HepG2 (cell line): ENCODE measurements at regions not wholly inside any gene's neighbourhood (a gene's known extent, or its start where the extent isn't known, plus 50 kb on each side); places are given as distances from the start of the nearest gene placed in this dataset.

Experiments used
- SP5 ChIP-seq: IDR thresholded peaks from 2 replicates; pipeline ENCODE4 v1.6.1; 2016; ENCODE audit warnings: low read depth, borderline replicate concordance
- TP53 ChIP-seq: sonication (generic); formaldehyde crosslinking; conservative IDR thresholded peaks from 2 replicates; pipeline ENCODE4 v1.4.0; 2020; ENCODE audit warnings: missing genetic modification reagents
- ZNF10 ChIP-seq: sonication (generic); formaldehyde crosslinking; IDR thresholded peaks from 2 replicates; pipeline ENCODE4 v1.4.0; 2020; ENCODE audit warnings: mild to moderate bottlenecking, low read depth, missing genetic modification reagents, borderline replicate concordance
- ZNF143 ChIP-seq: sonication (generic); formaldehyde crosslinking; IDR thresholded peaks from 2 replicates; pipeline ENCODE4 v1.4.0; 2020; ENCODE audit warnings: missing genetic modification reagents
- ZNF160 ChIP-seq: sonication (generic); formaldehyde crosslinking; IDR thresholded peaks from 2 replicates; pipeline ENCODE4 v1.8.0; 2022; ENCODE audit warnings: mild to moderate bottlenecking, inconsistent platforms, missing genetic modification reagents
- ZNF678 ChIP-seq: sonication (generic); formaldehyde crosslinking; IDR thresholded peaks from 2 replicates; pipeline ENCODE4 v1.4.0; 2020; ENCODE audit warnings: mild to moderate bottlenecking, missing genetic modification reagents
- TF ChIP-seq, protein P1 (sequence below): sonication (generic); formaldehyde crosslinking; IDR thresholded peaks from 2 replicates; pipeline ENCODE4 v1.4.0; 2020; ENCODE audit warnings: mild to moderate bottlenecking, low read depth, missing genetic modification reagents
- TF ChIP-seq, protein P2 (sequence below): sonication (generic); formaldehyde crosslinking; IDR thresholded peaks from 2 replicates; pipeline ENCODE4 v1.8.0; 2022; ENCODE audit warnings: low read depth, missing genetic modification reagents
- TF ChIP-seq, protein P3 (sequence below): IDR thresholded peaks from 2 replicates; pipeline ENCODE4 v1.6.1; 2016; ENCODE audit warnings: mild to moderate bottlenecking, missing biosample characterization, missing genetic modification reagents
- TF ChIP-seq, protein P4 (sequence below): sonication (generic); formaldehyde crosslinking; IDR thresholded peaks from 2 replicates; pipeline ENCODE4 v1.4.0; 2020; ENCODE audit warnings: missing genetic modification reagents, mild to moderate bottlenecking, borderline replicate concordance
- TF ChIP-seq, protein P5 (sequence below): sonication (generic); formaldehyde crosslinking; IDR thresholded peaks from 2 replicates; pipeline ENCODE4 v1.9.0; 2021; ENCODE audit warnings: missing genetic modification reagents, borderline replicate concordance

DNA sequence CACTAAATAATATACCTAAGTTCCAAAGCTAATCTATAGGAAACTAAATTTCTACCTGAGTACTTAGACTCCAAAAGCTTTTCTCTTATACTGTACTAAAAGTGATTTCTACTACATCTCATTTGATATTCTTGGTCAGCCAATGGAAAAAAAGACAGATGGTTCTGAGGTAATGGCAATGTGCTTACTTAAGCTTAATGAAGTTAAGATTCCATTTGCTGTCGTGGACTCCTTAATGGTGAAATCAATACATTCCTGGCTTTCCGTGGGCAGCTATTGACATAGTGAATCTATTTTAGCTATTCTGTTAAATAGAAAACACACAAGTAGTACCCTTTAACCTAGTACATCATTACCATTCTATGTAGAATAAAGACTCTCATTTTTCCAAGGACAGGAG lies 1825.6 kb upstream of the CDH9 start (continued):
- TF ChIP-seq SP5 (no peak), TP53 (CRISPR knock-in tag) (no peak), ZNF160 (no peak), ZNF10 (CRISPR knock-in tag) (no peak), ZNF143 (CRISPR knock-in tag) (no peak), ZNF678 (CRISPR knock-in tag) (no peak)
- TF ChIP-seq, protein P1, sequence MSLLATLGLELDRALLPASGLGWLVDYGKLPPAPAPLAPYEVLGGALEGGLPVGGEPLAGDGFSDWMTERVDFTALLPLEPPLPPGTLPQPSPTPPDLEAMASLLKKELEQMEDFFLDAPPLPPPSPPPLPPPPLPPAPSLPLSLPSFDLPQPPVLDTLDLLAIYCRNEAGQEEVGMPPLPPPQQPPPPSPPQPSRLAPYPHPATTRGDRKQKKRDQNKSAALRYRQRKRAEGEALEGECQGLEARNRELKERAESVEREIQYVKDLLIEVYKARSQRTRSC (CRISPR knock-in tag), result no peak
- TF ChIP-seq, protein P2, sequence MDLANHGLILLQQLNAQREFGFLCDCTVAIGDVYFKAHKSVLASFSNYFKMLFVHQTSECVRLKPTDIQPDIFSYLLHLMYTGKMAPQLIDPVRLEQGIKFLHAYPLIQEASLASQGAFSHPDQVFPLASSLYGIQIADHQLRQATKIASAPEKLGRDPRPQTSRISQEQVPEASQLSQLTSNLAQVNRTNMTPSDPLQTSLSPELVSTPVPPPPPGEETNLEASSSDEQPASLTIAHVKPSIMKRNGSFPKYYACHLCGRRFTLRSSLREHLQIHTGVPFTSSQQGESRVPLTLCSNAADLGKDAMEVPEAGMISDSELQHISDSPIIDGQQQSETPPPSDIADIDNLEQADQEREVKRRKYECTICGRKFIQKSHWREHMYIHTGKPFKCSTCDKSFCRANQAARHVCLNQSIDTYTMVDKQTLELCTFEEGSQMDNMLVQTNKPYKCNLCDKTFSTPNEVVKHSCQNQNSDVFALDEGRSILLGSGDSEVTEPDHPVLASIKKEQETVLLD (CRISPR knock-in tag), result no peak
- TF ChIP-seq, protein P3, sequence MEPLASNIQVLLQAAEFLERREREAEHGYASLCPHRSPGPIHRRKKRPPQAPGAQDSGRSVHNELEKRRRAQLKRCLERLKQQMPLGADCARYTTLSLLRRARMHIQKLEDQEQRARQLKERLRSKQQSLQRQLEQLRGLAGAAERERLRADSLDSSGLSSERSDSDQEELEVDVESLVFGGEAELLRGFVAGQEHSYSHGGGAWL (CRISPR knock-in tag), result no peak
- TF ChIP-seq, protein P4, sequence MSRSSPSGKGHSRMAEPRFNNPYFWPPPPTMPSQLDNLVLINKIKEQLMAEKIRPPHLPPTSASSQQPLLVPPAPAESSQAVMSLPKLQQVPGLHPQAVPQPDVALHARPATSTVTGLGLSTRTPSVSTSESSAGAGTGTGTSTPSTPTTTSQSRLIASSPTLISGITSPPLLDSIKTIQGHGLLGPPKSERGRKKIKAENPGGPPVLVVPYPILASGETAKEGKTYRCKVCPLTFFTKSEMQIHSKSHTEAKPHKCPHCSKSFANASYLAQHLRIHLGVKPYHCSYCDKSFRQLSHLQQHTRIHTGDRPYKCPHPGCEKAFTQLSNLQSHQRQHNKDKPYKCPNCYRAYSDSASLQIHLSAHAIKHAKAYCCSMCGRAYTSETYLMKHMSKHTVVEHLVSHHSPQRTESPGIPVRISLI (CRISPR knock-in tag), result no peak
- TF ChIP-seq, protein P5, sequence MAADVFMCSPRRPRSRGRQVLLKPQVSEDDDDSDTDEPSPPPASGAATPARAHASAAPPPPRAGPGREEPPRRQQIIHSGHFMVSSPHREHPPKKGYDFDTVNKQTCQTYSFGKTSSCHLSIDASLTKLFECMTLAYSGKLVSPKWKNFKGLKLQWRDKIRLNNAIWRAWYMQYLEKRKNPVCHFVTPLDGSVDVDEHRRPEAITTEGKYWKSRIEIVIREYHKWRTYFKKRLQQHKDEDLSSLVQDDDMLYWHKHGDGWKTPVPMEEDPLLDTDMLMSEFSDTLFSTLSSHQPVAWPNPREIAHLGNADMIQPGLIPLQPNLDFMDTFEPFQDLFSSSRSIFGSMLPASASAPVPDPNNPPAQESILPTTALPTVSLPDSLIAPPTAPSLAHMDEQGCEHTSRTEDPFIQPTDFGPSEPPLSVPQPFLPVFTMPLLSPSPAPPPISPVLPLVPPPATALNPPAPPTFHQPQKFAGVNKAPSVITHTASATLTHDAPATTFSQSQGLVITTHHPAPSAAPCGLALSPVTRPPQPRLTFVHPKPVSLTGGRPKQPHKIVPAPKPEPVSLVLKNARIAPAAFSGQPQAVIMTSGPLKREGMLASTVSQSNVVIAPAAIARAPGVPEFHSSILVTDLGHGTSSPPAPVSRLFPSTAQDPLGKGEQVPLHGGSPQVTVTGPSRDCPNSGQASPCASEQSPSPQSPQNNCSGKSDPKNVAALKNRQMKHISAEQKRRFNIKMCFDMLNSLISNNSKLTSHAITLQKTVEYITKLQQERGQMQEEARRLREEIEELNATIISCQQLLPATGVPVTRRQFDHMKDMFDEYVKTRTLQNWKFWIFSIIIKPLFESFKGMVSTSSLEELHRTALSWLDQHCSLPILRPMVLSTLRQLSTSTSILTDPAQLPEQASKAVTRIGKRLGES (CRISPR knock-in tag), result no peak
